PC-3 (cell line): ENCODE measurements at regions not wholly inside any gene's neighbourhood (a gene's known extent, or its start where the extent isn't known, plus 50 kb on each side); places are given as distances from the start of the nearest gene placed in this dataset.

Source experiments
- CTCF ChIP-seq: fragments of 300-600 bp; sonication (generic); conservative IDR thresholded peaks from 2 replicates; pipeline ENCODE4 v1.5.1; 2017; ENCODE audit warnings: antibody characterized with exemption, low read depth, mild to moderate bottlenecking, low read length
- EZH2 ChIP-seq: fragments of 300-600 bp; sonication (generic); IDR thresholded peaks from one replicate; pipeline ENCODE4 v1.6.1; 2017; ENCODE audit warnings: antibody characterized with exemption, mild to moderate bottlenecking, low read length; ENCODE audit not compliant: unreplicated experiment
- EZH2phosphoT487 ChIP-seq: fragments of 300-600 bp; sonication (generic); IDR thresholded peaks from 2 replicates; pipeline ENCODE4 v1.6.1; 2018; ENCODE audit warnings: mild to moderate bottlenecking, antibody characterized with exemption, low read length, borderline replicate concordance

DNA sequence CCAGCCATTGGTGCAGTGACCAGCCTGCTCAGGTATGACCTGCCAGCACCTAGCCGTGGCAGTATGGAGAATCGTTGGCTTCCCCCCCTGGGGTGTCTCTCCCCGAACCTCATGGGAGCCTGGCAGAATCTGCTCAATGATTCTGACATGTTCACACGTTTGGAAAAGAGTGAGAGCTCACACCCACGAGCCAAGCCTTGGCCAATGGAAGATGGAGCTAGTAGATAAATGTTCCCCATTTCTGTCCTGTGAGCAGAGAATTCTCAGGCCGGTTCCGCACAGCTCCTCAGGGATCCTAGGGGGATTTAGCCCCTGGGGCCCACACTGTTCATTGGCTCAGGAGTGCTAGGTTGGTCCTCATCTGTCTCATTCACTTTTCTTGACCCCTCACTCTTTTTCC, 128.4 kb downstream of the RCN1 start:
- no peak for TF ChIP-seq CTCF
- no peak for TF ChIP-seq EZH2
- TF ChIP-seq EZH2phosphoT487 = no peak
